ENCODE measurements at regions not wholly inside any gene's neighbourhood (a gene's known extent, or its start where the extent isn't known, plus 50 kb on each side); places are given as distances from the start of the nearest gene placed in this dataset.
A peak's percentile ranks its signal among the peaks of the same experiment; 100 is the strongest.

DNA sequence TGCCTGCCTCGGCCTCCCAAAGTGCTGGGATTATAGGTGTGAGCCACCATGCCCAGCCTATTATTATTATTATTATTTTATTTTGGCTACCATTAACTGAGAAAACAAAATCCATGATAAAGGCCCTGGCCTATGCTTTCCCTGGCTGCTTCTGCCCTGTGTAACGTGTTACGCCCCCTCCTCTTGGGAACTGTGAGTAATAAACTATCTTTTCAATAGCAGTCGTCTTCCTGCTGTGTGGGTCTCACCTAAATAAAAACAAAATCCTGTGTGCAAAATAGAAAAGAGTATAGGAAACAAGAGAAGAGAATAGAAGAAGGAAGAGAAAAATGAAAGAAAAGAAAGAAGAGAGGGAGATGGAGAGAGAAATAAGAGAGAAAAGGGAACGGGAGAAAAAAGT, 237.0 kb downstream of the MIAT start:
- no peak for DNase-seq (ENCODE audit: low read depth)

DNA sequence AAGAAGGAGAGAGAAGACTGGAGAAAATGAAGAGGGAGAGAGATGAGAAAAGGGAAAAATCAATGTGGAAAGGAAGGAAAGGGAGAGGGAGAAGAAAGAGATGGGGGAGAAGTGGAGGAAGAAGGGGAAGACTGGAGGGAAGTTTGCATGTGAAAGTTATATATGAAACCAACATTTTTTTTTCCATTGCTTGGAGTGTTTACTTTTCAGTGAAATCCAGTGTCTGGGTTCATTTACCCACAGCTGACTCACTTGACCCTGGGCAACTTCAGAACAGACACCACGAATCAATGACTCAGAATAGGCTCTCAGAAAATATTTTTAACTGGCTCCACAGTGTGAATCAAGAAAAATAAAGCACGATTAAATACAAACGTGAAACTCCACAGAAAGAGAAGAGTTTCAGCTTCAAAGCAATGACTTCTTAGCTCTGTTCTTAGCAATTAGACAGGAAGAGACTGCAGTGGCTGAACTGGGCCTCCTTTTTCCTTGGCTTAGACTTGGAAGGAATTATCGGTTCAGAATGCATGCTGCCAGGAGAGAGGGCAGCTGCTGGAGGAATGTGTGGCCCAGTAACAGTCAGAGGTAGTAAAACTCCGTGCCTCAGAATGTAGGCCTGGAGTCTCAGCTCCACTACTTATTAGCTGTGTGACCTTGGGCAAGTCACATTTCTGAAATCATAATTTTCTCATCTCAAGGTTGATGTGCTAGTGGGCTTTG, 237.5 kb downstream of the MIAT start:
- no peak for DNase-seq (ENCODE audit: low read depth)

DNA sequence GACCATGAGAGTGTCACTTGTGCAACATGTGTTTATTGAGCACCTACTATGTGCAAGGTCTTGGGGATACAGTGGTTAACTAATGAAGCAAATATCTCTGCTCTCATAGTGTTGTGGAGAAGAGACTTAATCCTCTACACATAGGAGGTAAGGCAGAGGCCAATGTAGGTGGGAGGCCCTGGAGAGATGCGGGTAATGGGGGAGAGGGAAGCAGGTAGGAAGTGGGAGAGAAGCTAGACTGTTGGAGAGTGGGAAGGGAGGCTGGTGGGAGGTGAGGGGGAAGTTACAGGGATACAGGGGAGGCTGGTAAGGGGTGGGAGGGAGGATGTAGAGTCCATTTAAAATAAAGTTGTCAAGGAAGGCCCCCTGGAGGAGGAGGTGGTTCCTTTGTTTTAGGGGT, 240.0 kb downstream of the MIAT start:
- DNase-seq (ENCODE audit: low read depth) = no peak

DNA sequence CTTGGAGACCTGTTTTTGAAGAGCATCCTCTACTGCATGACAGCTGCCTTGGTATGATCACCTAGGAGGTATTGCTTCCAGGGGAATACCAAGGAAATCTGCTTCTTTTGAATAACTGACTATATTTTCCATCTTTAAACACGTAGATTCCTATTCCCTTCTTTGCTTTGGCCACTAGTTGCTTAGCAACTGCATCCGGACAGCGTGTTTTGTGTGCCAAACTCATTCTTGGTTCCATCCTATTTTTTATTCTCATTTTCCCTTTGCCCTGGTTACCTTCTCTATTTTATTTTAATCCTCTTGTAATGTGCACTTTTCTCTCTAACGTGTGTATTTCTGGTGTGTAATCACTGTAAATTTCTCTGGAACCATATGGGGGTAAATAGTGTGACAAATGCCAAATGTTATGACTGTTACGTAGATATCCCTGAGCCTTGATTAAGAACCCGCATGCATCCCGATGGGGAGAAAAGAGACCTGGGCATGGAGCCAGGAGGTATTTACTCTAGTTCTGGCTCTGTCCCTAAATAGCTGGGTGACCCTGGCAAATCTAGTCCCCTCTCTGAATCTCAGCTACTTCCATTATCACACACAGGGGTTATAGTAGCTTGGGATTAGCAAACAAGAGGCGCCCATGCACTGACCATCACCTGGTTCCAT, 241.7 kb downstream of the MIAT start:
- no peak for DNase-seq (ENCODE audit: low read depth)

DNA sequence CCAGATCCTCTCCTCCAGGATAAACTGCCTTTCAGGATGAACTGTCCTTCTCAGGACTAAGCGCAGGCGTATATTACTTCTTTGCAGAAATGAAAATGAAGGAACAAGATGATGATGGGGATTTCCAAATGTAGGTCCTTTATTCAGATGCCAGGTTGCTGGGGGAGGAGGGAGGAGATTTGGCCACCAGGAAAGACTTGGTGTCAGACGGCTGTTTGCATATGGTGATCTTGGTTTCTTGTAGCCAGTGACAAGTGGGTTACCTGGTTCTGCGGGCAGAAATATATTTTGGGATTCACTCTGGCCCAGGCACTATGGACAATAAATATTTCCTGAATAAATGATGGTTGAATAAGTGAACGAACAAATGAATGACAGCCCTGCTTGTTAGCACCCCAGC, 243.4 kb downstream of the MIAT start:
- no peak for DNase-seq (ENCODE audit: low read depth)

DNA sequence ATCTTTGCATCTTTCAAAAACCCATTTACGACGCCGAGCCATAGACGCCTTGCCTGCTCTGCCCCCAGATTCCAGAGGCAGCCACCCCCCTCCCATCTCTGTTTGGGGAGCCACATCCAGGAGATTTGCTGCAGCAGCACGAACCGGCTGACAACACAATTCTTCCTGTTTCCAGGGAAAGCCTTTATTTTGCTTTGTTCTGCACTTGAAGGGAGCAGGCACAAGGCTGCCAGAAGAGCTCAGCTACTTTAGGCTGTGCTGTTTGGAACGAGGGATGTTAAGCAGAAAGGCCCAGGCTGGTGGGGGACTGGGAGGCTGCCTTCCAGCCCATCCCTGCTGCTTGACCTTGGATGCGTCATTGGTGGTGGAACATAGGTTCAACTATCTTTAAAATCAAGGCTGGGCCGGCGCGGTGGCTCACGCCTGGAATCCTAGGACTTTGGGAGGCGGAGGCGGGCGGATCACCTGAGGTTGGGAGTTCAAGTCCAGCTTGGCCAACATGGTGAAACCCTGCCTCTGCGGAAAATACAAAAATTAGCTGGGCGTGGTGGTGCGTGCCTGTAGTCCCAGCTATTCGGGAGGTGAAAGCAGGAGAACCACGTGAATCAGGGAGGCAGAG, 243.9 kb downstream of the MIAT start:
- no peak for DNase-seq (ENCODE audit: low read depth)

DNA sequence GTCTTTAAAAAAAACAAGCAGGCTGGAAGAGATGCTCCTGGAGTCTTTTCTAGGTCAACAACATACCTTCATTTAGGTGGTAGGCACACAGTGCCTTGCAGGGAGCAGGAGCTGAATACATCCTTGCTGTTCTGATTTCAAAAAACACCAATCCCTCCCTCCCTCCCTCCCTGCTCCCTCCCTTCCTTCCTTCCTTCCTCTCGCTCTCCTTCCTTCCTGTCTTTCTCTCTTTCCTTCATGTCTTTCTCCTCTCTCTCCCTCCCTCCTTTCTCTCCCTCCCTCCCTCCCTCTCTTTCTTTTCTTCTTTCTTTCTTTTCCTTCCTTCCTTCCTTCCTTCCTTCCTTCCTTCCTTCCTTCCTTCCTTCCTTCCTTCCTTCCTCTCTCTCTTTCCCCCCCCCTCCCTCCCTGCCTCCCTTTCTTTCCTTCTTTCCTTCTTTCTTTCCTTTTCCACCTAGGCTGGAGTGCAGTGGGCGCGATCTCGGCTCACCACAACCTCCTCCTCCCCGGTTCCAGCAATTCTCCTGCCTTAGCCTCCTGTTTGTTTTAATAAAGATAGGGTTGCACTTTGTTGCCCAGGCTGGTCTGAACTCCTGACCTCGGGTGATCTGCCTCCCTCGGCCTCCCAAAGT, 245.1 kb downstream of the MIAT start:
- no peak for DNase-seq (ENCODE audit: low read depth)

DNA sequence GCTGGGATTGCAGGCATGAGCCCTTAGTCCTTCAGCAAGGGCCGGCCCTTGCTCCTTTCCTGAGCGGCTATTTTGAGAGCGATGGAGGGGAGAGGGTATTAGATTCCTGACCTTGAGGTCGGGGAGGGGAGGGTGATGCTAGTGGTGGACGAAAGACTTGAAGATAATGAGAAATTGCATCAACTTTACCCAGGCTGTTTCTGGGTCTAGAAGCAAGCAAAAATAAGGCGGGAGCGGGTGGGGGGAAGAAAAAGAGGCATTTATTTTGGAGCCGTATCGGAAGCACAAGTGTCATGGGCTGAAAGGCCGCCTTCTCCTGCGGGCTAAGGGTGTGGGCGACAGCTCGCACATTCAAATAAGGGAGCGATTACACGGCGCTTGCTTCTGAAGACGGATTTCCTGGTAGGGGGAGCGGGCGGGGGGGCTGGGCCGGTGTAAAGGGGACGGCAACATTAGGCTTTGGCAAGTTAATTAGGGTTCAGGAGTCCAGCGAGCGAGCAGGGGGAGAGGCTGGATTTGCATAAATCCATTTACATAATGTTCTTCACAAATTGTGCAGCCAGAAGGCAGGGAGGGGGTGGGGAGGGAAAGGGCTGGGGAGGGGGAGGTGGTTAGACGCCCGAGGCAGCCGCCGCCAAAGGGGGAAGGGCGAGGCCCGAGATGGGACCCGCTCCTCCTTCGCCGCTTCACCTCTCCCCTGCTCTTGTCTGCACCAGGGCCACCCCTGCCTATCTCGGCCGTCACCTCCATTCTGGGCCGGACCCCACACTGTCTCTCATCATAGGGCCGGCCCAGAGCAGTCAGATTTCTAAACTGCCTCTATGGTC, 245.9 kb downstream of the MIAT start:
- DNase-seq (ENCODE audit: low read depth) = peak; percentile 0

DNA sequence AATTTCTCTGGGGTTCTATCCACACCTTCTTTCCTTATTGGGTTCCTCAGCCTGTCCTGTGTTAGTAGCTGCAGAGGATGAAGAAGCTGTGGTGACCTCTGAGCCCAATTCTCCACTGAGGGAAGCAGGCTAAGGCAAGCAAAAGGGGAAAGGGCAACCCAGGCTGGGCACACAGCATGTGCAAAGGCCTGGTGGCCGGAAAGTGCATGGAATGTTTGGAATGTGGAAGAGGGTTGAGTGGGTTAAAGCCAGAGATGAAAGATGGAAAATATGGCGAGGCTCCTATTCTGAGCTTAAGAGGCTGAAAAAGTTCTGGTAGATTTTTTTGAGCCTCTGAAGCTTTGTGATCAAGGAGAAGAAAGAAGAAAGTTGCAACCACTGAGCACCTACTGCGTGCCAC, 247.1 kb downstream of the MIAT start:
- no peak for DNase-seq (ENCODE audit: low read depth)

DNA sequence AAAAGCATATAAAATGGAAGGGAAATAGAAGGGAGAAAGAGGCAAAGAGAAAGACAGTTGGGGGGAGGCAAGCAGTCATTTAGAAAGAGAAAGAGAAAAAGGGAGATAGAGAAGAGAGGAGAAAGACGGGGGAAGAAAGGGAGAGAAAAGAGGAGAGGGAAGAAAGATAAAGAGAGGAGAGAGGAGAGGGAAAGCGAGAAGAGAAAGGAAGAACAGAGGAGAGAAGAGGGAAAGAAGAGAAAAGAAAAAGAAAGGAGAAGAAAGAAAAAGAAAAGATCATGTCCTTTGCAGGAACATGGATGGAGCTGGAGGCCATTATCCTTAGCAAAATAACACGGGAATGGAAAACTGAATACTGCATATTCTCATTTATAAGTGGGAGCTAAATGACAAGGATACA, 247.7 kb downstream of the MIAT start:
- DNase-seq (ENCODE audit: low read depth) = no peak

DNA sequence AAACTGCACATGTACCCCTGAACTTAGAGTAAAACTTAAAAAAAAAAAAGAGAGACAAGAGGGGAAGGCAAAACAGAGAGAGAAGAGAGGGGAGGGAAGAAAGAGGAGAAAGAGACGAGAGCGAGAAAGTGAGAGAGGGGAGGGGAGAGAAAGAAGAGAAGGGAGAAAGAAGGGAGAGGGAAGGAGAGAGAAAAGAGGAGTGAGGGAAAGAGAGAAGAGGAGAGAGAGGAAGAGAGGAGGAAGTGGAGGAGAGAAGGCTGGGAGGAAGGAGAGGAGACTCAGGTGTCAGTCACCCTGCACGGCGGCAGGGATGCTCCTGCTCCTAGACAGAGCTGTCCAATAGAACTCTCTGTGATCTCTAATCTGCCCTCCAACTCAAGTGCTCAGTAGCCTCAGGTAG, 248.3 kb downstream of the MIAT start:
- no peak for DNase-seq (ENCODE audit: low read depth)

DNA sequence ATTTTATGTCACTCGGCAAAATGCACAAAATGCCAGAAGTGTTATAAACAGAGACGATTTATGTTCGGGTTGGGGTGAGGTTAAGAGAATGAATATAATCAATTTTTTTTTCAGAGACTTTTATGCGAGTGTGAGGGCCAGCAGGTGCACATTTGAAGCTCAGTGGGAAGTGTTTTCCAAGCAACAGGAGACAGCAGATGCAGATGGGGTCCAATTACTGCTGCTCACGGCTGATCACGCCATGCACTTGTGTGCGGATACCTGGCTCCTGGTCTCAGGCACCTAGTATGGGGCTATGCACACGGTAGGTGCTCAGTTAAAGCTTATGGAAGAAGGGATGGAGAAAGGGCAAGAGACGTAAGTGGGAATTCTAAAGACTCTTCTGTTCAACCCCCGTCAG, 249.1 kb downstream of the MIAT start:
- DNase-seq (ENCODE audit: low read depth) = no peak

DNA sequence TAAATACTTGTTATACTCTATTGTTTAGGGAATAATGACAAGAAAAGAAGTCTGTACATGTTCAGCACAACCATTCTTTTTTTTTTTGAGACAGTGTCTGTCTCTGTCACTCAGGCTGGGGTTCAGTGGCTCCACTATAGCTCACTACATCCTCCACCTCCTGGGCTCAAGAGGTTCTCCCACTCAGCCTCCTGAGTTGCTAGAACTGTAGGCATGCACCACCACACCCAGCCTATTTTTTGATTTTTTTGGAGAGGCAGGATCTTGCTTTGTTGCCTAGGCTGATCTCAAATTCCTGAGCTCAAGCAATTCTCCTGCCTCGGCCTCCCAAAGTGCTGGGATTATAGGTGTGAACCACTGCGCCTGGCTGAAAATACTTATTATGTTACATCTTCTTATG, 250.0 kb downstream of the MIAT start:
- no peak for DNase-seq (ENCODE audit: low read depth)

DNA sequence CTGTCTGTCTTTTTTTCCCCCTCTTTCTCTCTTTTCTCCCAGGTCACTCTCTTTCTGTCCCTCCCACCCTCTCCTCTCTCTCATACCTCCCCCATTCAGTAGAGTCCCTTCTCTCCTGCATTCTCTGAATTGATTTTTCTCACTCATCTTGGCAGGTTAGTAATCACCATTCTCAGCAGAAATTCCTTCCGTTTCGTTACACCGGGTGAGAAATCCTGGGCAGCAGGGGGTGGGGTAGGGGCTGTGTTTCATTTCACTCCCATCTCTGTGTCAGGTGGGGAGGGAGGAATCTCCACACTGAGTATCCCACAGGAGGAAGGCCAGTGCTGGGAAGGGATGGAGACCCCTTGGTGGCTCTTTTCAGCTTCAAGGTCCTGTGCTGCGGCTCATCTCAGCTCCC, 253.5 kb downstream of the MIAT start:
- DNase-seq (ENCODE audit: low read depth) = no peak

DNA sequence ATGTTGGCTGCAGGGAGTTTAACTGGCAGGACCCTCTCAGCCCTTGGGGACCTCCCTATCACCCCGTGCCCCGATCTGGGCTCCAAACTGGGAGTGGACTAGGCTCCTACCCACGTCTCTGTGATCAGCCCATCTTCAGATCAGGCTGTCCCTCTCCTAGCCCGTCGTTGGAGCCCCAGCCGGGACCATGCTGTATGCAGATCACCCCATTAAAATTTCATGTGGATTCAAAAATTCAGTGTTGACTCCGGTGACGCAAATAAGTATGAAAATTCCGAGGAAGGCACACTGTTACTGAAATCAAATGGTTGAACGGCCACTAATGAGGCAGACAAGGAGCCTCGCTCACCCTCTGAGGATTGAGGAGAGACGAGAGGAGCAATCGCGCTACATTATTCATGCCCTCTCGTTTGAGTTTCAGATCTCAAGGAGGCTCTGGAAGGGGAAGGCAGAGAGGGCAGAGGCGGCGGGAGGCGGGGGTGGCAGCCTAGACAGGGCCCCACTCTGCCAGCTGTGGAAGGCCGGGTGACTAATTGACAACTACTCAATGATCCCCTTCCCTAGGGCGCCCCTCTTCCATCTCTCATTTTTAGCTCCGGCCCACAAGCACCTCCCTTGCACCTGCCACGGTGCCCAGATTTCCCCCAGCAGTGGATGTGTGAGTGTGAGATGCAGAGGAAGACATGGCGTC, 255.4 kb downstream of the MIAT start:
- no peak for DNase-seq (ENCODE audit: low read depth)

DNA sequence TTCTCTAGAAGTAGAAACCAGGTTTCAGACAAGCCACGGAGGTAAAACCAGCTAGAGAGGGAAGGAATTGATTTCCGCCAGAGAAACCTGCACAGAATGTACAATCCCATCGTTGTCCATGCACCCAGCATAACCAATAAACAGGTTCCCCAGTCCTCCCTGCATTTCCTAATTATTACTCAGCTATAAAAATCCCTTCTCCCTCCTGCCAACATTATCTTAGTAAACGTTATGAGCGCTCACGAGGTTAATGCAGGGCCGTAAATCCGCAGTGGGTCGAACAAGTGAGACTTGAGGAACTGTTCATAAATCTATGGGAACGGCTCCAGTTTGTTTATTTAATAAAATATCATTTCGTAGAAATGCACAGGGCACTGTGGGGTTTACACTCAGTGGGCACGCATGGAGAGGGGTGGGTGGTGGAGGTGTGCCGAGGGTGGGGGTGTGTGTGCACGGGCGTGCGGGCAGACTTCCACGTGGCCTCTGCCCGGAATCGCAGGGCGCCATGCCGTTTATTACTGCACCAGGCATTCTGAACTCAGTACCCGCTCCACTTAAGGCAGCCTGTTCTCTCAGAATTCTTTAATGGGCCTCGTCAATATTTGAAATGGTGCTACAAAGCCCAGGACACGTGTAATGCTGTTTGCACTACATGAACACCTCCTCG, 257.3 kb downstream of the MIAT start:
- DNase-seq (ENCODE audit: low read depth) = no peak

DNA sequence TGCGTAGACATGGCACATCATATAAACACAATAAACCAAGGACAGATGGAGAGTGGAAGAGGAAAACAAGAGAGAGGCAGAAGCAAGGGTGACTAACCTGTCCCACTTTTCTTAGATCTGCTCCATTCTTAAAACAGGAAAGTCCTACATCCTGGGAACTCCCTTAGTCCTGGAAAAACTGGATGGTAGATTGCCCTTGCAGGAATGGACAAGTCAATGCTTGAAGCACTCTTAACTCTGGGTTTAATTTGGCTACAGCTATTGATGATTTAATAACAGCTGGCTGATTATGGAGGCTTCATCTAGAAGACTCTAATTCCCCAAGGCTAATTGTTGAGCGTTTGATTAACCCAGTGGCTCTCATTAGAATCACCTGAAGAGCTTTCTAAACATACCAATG, 258.8 kb downstream of the MIAT start:
- no peak for DNase-seq (ENCODE audit: low read depth)

DNA sequence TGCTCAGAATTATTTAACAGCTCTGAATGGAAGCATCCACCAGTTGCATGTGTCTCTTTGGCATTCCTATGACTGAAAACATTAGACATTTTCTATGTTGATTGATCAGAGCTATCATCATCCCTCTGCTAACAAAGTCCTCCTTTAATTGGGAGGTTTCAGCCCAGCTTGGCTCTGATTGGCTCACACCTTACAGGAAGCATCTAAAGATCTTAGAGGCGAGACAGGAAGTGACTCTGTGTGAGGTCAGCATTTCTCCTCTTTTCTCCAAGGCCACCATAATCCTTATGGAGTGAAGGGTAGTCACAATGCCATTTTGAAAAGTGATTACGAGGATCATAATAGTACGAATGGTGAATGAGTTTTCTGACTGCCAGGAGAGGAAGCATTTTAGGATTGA, 260.8 kb downstream of the MIAT start:
- DNase-seq (ENCODE audit: low read depth) = no peak

DNA sequence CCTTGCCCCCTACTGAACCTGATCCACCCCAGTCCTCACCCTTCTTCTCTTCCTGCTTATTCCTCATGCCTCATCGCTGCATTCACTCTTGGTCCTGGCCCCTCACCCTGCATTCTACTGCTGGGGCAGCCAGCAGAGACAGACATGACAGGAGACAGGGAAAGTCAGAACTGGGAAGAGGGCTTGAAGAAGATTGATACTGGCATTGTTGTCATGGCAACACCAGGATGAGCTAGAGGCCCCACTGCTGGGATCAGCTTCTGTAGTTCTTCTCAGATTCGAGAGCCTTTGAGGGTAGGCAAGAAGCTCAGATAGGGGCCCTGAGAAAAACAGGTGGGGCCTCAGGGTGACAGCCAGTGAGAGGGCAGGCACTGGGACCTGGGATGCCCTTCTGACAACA, 264.3 kb downstream of the MIAT start:
- DNase-seq (ENCODE audit: low read depth) = no peak

DNA sequence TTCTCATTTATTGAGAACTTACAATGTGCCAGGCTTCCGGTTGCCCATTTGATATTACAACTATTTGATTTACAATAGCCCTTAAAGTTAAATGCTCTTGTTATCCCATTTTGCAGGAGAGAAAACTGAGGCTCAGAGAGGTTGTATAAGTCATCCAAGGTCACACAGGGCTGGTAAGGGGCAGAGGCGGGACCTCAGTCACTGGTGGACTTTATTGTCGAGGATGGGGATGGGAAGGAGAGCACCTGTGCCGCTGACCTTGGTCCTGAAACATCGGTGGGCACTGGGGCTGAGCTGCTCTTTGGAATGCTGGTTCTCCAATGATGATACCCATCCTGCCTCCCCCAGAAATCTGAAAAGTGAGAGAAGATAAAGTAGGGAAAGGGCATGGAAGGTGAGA, 265.4 kb downstream of the MIAT start:
- no peak for DNase-seq (ENCODE audit: low read depth)

DNA sequence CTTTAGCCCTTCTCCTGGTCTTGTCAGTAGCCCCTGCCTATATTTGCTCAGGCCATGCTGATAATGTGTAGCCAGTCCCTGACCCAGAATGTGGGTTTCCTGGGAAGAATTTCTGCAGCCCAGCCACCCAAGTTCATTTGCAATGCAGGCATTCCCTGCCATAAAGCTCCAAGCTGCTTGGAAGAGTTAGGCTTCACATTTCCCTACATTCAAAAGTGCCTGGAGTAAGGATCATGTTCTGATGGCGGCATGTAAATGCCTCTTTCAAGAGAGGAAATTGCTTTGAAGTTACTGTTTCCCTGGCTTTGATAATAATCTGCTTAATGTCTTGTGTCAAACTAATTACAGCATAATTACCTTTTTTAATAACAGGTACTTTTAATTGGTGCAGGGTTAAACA, 266.1 kb downstream of the MIAT start:
- DNase-seq (ENCODE audit: low read depth) = no peak

Measured in stimulated activated CD8-positive, alpha-beta memory T cell treated with anti-CD3 and anti-CD28 coated beads, Interleukin-4, amount 100 ng/mL, for 24 hours (primary cell).